ENCODE measurements at regions not wholly inside any gene's neighbourhood (a gene's known extent, or its start where the extent isn't known, plus 50 kb on each side); places are given as distances from the start of the nearest gene placed in this dataset.

GRCh38 chr16:51801635-51802034 is 650.6 kb upstream of the SALL1 start:
- TF ChIP-seq CTCF (IDR thresholded peaks at IDR 0.05) (no peak), ZFX (IDR thresholded peaks at IDR 0.05; ENCODE audit: borderline replicate concordance) (no peak)
